ENCODE measurements at regions not wholly inside any gene's neighbourhood (a gene's known extent, or its start where the extent isn't known, plus 50 kb on each side); places are given as distances from the start of the nearest gene placed in this dataset.

GRCh38 chr15:62532367-62532766 is 367.3 kb upstream of the C2CD4B start:
- TF ChIP-seq EZH2 (IDR thresholded peaks at IDR 0.05; ENCODE audit: low read length) (no peak), CTCF (optimal IDR thresholded peaks at IDR 0.05 in 1 of 3, IDR thresholded peaks at IDR 0.05 in 1 of 3, conservative IDR thresholded peaks at IDR 0.05 in 1 of 3; ENCODE audit: extremely low read depth in 1 of 3, insufficient read depth in 2 of 3, low read length in 3 of 3) (no peak)

Data from keratinocyte (primary cell).